CD4-positive, CD25-positive, alpha-beta regulatory T cell (primary cell): ENCODE measurements at regions not wholly inside any gene's neighbourhood (a gene's known extent, or its start where the extent isn't known, plus 50 kb on each side); places are given as distances from the start of the nearest gene placed in this dataset.
A peak's percentile ranks its signal among the peaks of the same experiment; 100 is the strongest.

Experiments
- ATAC-seq, 2 donors: fragments of 150-1000 bp; cut with Tn5 transposase; one replicate each; pipeline ENCODE4 v1.10.0; 2021; ENCODE audit warnings: low read depth in 2 of 2, moderate number of reproducible peaks in 2 of 2, moderate library complexity in 1 of 2
- DNase-seq, 3 donors: peaks; one replicate each; pipeline versions ENCODE4 v3.0.0 to v3.0.0-alpha.2; 2012 to 2022; ENCODE audit warnings: mixed read lengths in 1 of 3
- H3K27ac ChIP-seq: one replicate; pipeline ENCODE4 v1.7.0; 2013; ENCODE audit warnings: mild to moderate bottlenecking, low read length; ENCODE audit not compliant: insufficient read depth, poor library complexity, severe bottlenecking
- H3K27me3 ChIP-seq: one replicate; pipeline ENCODE4 v1.7.0; 2013; ENCODE audit warnings: low read length; ENCODE audit not compliant: control insufficient read depth, insufficient read depth
- H3K36me3 ChIP-seq: one replicate; pipeline ENCODE4 v1.7.0; 2013; ENCODE audit warnings: mild to moderate bottlenecking, low read length, moderate library complexity; ENCODE audit not compliant: control insufficient read depth, insufficient read depth
- H3K4me1 ChIP-seq: 2 replicates; pipeline ENCODE4 v1.7.0; 2013; ENCODE audit warnings: mild to moderate bottlenecking, low read length; ENCODE audit not compliant: insufficient read depth, control insufficient read depth, poor library complexity, severe bottlenecking
- H3K4me3 ChIP-seq: one replicate; pipeline ENCODE4 v1.7.0; 2013; ENCODE audit warnings: low read depth, mild to moderate bottlenecking, low read length, moderate library complexity
- H3K9me3 ChIP-seq, 2 experiments: 1 replicate in 1 of 2; 2 replicates in 1 of 2; pipeline ENCODE4 v1.7.0; 2013; ENCODE audit warnings: low read length in 2 of 2, mild to moderate bottlenecking in 1 of 2, moderate library complexity in 1 of 2; ENCODE audit not compliant: control insufficient read depth in 2 of 2
- H3K27ac Mint-ChIP-seq, 3 donors: one replicate each; pipeline ENCODE4 v1.8.0; 2020 to 2022; ENCODE audit warnings: mild to moderate bottlenecking in 3 of 3, mixed read lengths in 3 of 3, moderate library complexity in 2 of 3
- H3K27me3 Mint-ChIP-seq: one replicate; pipeline ENCODE4 v1.8.0; 2022; ENCODE audit warnings: mild to moderate bottlenecking, mixed read lengths
- H3K36me3 Mint-ChIP-seq: one replicate; pipeline ENCODE4 v1.8.0; 2020; ENCODE audit warnings: mixed read lengths
- H3K4me1 Mint-ChIP-seq, 4 donors: one replicate each; pipeline ENCODE4 v1.8.0; 2020 to 2022; ENCODE audit warnings: mixed read lengths in 4 of 4, mild to moderate bottlenecking in 1 of 4
- H3K4me3 Mint-ChIP-seq, 4 donors: one replicate each; pipeline ENCODE4 v1.8.0; 2020 to 2022; ENCODE audit warnings: mild to moderate bottlenecking in 4 of 4, mixed read lengths in 4 of 4, moderate library complexity in 3 of 4
- H3K9me3 Mint-ChIP-seq, 7 donors: one replicate each; pipeline ENCODE4 v1.8.0; 2020 to 2022; ENCODE audit warnings: mixed read lengths in 7 of 7, mild to moderate bottlenecking in 3 of 7, moderate library complexity in 2 of 7

- Mint-ChIP-seq H3K27me3 (peaks cover 19% of the 10 kb centered on the region), H3K4me3 (no peak overlapping the region), H3K36me3 (no peaks in the 10 kb centered on the region), H3K27ac (no peak overlapping the region), H3K4me1 (no peaks in the 10 kb centered on the region), H3K9me3 (peaks cover 0 to under 1% (median 0%) of the 10 kb centered on the region in 7 donors)
- Histone ChIP-seq H3K36me3 (no peaks in the 10 kb centered on the region), H3K4me1 (no peaks in the 10 kb centered on the region), H3K27ac (no peak overlapping the region), H3K4me3 (no peak overlapping the region), H3K27me3 (no peaks in the 10 kb centered on the region), H3K9me3 (no peaks in the 10 kb centered on the region)
- DNase-seq, result no peak
- ATAC-seq, result no peak
These were observed 75.6 kb upstream of the ETV6 start for GRCh38 chr12:11573880-11574279.

GRCh38 chr12:11576104-11576503, 73.4 kb upstream of the ETV6 start:
- DNase-seq (no peak), ATAC-seq (no peak)
- Mint-ChIP-seq H3K27ac (no peak overlapping the region), H3K27me3 (peaks cover 19% of the 10 kb centered on the region), H3K9me3 (peaks cover 0 to 1% (median 0%) of the 10 kb centered on the region in 7 donors), H3K4me3 (no peak overlapping the region), H3K4me1 (peaks cover 0 to under 1% (median 0%) of the 10 kb centered on the region in 4 donors), H3K36me3 (no peaks in the 10 kb centered on the region)
- H3K27ac ChIP-seq, result no peak overlapping the region
- H3K4me3 ChIP-seq, result no peak overlapping the region
- no peaks in the 10 kb centered on the region for H3K27me3 ChIP-seq
- no peaks in the 10 kb centered on the region for H3K9me3 ChIP-seq
- no peaks in the 10 kb centered on the region for H3K36me3 ChIP-seq
- no peaks in the 10 kb centered on the region for H3K4me1 ChIP-seq

- ATAC-seq (no peak), DNase-seq (no peak)
- Mint-ChIP-seq H3K27me3 (peaks cover 23% of the 10 kb centered on the region), H3K4me3 (no peak overlapping the region), H3K27ac (no peak overlapping the region), H3K9me3 (peaks cover 0 to 1% (median 0%) of the 10 kb centered on the region in 7 donors), H3K4me1 (peaks cover 0 to 4% (median 2%) of the 10 kb centered on the region in 4 donors), H3K36me3 (no peaks in the 10 kb centered on the region)
- no peaks in the 10 kb centered on the region for H3K9me3 ChIP-seq
- no peak overlapping the region for H3K27ac ChIP-seq
- no peaks in the 10 kb centered on the region for H3K36me3 ChIP-seq
- no peaks in the 10 kb centered on the region for H3K4me1 ChIP-seq
- no peak overlapping the region for H3K4me3 ChIP-seq
- H3K27me3 ChIP-seq, result no peaks in the 10 kb centered on the region
These were observed 71.7 kb upstream of the ETV6 start for GRCh38 chr12:11577658-11578260.

- H3K4me1 Mint-ChIP-seq, result peaks cover 0 to 4% (median 2%) of the 10 kb centered on the region in 4 donors
- ATAC-seq (no peak), DNase-seq (no peak)
- Histone ChIP-seq H3K4me1 (no peaks in the 10 kb centered on the region), H3K36me3 (no peaks in the 10 kb centered on the region), H3K27me3 (no peaks in the 10 kb centered on the region), H3K4me3 (no peak overlapping the region), H3K9me3 (no peaks in the 10 kb centered on the region), H3K27ac (no peak overlapping the region)
- no peak overlapping the region for H3K4me3 Mint-ChIP-seq
- no peaks in the 10 kb centered on the region for H3K36me3 Mint-ChIP-seq
- peaks cover 0 to 1% (median 0%) of the 10 kb centered on the region in 7 donors for H3K9me3 Mint-ChIP-seq
- no peak overlapping the region for H3K27ac Mint-ChIP-seq
- peaks cover 30% of the 10 kb centered on the region for H3K27me3 Mint-ChIP-seq
These were observed 70.9 kb upstream of the ETV6 start for GRCh38 chr12:11578461-11578993.

- no peak for ATAC-seq
- Histone ChIP-seq H3K9me3 (no peaks in the 10 kb centered on the region), H3K36me3 (no peaks in the 10 kb centered on the region), H3K27me3 (peaks cover 2% of the 10 kb centered on the region), H3K4me3 (no peak overlapping the region), H3K27ac (no peak overlapping the region), H3K4me1 (no peaks in the 10 kb centered on the region)
- no peak for DNase-seq
- Mint-ChIP-seq H3K27ac (no peak overlapping the region), H3K4me1 (peaks cover 0 to 4% (median 2%) of the 10 kb centered on the region in 4 donors), H3K4me3 (no peak overlapping the region), H3K9me3 (peaks cover 0 to 1% (median 0%) of the 10 kb centered on the region in 7 donors), H3K36me3 (no peaks in the 10 kb centered on the region), H3K27me3 (peaks cover 22% of the 10 kb centered on the region)
These were observed 69.2 kb upstream of the ETV6 start for GRCh38 chr12:11580125-11580751.

GRCh38 chr12:11581179-11581755, 68.2 kb upstream of the ETV6 start:
- Mint-ChIP-seq H3K36me3 (no peaks in the 10 kb centered on the region), H3K9me3 (peaks cover 0 to 1% (median 0%) of the 10 kb centered on the region in 7 donors), H3K4me1 (peaks cover 0 to 4% (median 2%) of the 10 kb centered on the region in 4 donors), H3K27ac (no peak overlapping the region), H3K4me3 (no peak overlapping the region), H3K27me3 (peaks cover 18% of the 10 kb centered on the region)
- ATAC-seq (no peak), DNase-seq (peak; percentile 50 to 76 (median 70))
- H3K27me3 ChIP-seq, result peaks cover 2% of the 10 kb centered on the region
- no peak overlapping the region for H3K4me3 ChIP-seq
- no peaks in the 10 kb centered on the region for H3K9me3 ChIP-seq
- H3K27ac ChIP-seq, result no peak overlapping the region
- H3K36me3 ChIP-seq, result no peaks in the 10 kb centered on the region
- no peaks in the 10 kb centered on the region for H3K4me1 ChIP-seq

- no peak overlapping the region for H3K27ac Mint-ChIP-seq
- no peaks in the 10 kb centered on the region for H3K9me3 ChIP-seq
- no peak overlapping the region for H3K4me3 ChIP-seq
- H3K4me1 Mint-ChIP-seq, result peaks cover 0 to 4% (median 2%) of the 10 kb centered on the region in 4 donors
- no peaks in the 10 kb centered on the region for H3K9me3 Mint-ChIP-seq
- DNase-seq (no peak), ATAC-seq (no peak)
- no peak overlapping the region for H3K4me3 Mint-ChIP-seq
- H3K27ac ChIP-seq, result no peak overlapping the region
- H3K36me3 ChIP-seq, result no peaks in the 10 kb centered on the region
- no peaks in the 10 kb centered on the region for H3K4me1 ChIP-seq
- no peaks in the 10 kb centered on the region for H3K36me3 Mint-ChIP-seq
- H3K27me3 ChIP-seq, result peaks cover 2% of the 10 kb centered on the region
- peaks cover 18% of the 10 kb centered on the region for H3K27me3 Mint-ChIP-seq
These were observed 65.1 kb upstream of the ETV6 start for GRCh38 chr12:11584221-11584855.
